HL-60 (cell line): ENCODE measurements at regions not wholly inside any gene's neighbourhood (a gene's known extent, or its start where the extent isn't known, plus 50 kb on each side); places are given as distances from the start of the nearest gene placed in this dataset.

ENCODE experiments used
- DNase-seq, 2 experiments: peaks; one replicate each; pipeline ENCODE4 v3.0.0-alpha.2; 2010 to 2020; ENCODE audit warnings: low read depth in 1 of 2, low spot score in 1 of 2
- H3K27ac ChIP-seq: fragments of 250-450 bp; sonication (Bioruptor Pico); replicated peaks from 2 replicates; pipeline ENCODE4 v1.5.1; 2020; ENCODE audit warnings: mild to moderate bottlenecking, moderate library complexity
- H3K27me3 ChIP-seq: fragments of 250-450 bp; sonication (Bioruptor Pico); 2 replicates; pipeline ENCODE4 v1.5.1; 2021; ENCODE audit warnings: mild to moderate bottlenecking, moderate library complexity; ENCODE audit not compliant: insufficient read depth, poor library complexity, severe bottlenecking
- H3K4me3 ChIP-seq: replicated peaks from 2 replicates; pipeline ENCODE4 v1.5.1; 2011; ENCODE audit warnings: mild to moderate bottlenecking, control low read depth, low read length; ENCODE audit not compliant: insufficient read depth
- GABPA ChIP-seq: IDR thresholded peaks from 2 replicates; pipeline ENCODE4 v1.6.1; 2012; ENCODE audit warnings: low read depth
- POLR2AphosphoS5 ChIP-seq: IDR thresholded peaks from 2 replicates; pipeline ENCODE4 v1.6.1; 2012; ENCODE audit warnings: low read depth
- SPI1 ChIP-seq: IDR thresholded peaks from 2 replicates; pipeline ENCODE4 v1.6.1; 2012; ENCODE audit warnings: low read depth, mild to moderate bottlenecking, borderline replicate concordance
- TF ChIP-seq, protein P1 (sequence below): IDR thresholded peaks from one replicate; pipeline ENCODE4 v1.5.1; 2011; ENCODE audit warnings: low read length, control low read depth, inconsistent platforms; ENCODE audit not compliant: insufficient read depth
- TF ChIP-seq, protein P2 (sequence below): IDR thresholded peaks from 2 replicates; pipeline ENCODE4 v1.6.1; 2012; ENCODE audit warnings: low read depth; ENCODE audit not compliant: insufficient replicate concordance

DNA sequence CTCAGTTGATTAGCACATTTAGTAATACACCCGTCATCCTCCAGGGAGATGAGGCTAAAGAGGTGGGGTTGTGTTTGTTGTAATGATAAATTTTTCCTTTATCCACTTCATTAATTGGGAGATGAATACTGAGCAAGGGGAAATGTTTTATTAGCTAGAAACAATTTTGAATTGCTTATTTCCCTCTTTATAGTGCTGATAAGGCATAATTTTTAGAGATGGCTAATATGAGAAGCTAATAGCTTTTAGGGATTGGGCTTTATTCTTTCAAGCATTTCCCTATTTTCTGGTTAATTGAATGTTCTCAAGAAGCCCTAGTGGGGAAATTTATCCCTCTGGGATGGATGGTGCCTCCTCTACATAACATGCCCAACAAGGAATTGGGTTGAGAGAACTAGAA is 365.2 kb upstream of the IGFBP7 start:
- no peak overlapping the region for H3K27ac ChIP-seq
- no peak overlapping the region for H3K4me3 ChIP-seq
- no peak for DNase-seq
- TF ChIP-seq GABPA (no peak), POLR2AphosphoS5 (no peak), SPI1 (no peak)
- TF ChIP-seq, protein P1, sequence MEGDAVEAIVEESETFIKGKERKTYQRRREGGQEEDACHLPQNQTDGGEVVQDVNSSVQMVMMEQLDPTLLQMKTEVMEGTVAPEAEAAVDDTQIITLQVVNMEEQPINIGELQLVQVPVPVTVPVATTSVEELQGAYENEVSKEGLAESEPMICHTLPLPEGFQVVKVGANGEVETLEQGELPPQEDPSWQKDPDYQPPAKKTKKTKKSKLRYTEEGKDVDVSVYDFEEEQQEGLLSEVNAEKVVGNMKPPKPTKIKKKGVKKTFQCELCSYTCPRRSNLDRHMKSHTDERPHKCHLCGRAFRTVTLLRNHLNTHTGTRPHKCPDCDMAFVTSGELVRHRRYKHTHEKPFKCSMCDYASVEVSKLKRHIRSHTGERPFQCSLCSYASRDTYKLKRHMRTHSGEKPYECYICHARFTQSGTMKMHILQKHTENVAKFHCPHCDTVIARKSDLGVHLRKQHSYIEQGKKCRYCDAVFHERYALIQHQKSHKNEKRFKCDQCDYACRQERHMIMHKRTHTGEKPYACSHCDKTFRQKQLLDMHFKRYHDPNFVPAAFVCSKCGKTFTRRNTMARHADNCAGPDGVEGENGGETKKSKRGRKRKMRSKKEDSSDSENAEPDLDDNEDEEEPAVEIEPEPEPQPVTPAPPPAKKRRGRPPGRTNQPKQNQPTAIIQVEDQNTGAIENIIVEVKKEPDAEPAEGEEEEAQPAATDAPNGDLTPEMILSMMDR: no peak
- TF ChIP-seq, protein P2, sequence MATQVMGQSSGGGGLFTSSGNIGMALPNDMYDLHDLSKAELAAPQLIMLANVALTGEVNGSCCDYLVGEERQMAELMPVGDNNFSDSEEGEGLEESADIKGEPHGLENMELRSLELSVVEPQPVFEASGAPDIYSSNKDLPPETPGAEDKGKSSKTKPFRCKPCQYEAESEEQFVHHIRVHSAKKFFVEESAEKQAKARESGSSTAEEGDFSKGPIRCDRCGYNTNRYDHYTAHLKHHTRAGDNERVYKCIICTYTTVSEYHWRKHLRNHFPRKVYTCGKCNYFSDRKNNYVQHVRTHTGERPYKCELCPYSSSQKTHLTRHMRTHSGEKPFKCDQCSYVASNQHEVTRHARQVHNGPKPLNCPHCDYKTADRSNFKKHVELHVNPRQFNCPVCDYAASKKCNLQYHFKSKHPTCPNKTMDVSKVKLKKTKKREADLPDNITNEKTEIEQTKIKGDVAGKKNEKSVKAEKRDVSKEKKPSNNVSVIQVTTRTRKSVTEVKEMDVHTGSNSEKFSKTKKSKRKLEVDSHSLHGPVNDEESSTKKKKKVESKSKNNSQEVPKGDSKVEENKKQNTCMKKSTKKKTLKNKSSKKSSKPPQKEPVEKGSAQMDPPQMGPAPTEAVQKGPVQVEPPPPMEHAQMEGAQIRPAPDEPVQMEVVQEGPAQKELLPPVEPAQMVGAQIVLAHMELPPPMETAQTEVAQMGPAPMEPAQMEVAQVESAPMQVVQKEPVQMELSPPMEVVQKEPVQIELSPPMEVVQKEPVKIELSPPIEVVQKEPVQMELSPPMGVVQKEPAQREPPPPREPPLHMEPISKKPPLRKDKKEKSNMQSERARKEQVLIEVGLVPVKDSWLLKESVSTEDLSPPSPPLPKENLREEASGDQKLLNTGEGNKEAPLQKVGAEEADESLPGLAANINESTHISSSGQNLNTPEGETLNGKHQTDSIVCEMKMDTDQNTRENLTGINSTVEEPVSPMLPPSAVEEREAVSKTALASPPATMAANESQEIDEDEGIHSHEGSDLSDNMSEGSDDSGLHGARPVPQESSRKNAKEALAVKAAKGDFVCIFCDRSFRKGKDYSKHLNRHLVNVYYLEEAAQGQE: no peak
- H3K27me3 ChIP-seq: no peaks in the 10 kb centered on the region

DNA sequence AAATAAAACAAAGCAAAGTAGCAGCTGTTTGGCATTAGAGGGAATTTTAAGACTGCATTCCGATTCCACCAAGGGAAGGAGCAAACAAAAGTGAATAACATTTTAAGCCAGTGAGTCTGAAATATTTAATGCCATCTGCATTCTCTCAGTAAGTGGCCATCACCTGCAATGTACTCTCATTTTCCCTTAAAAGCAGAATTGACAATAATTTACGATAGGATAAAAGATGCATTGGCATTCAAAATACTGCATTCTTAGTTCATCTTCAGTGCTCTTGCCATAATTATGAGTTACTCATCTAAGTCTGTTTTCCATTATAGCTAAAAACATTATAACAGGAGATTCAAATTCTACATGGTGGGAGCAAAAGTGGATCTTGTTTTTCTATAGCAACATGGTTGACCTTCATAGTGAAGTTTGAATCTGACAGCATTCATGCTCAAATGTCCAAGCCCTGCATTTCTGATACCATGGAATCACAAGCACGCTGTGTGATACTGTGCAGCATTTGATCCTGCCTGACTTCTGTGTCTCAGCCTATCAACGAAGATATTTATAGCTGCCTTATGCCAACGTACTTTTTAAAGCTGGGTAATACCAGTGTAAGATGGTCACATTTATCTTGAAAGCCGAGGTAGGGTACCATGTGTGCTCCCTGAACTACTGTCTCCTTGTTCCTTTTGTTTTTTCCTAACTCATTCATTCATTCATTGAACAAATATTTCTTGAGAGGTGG is 355.3 kb upstream of the IGFBP7 start:
- H3K27ac ChIP-seq: no peak overlapping the region
- no peaks in the 10 kb centered on the region for H3K27me3 ChIP-seq
- TF ChIP-seq GABPA (no peak), SPI1 (no peak), POLR2AphosphoS5 (no peak)
- TF ChIP-seq, protein P2: no peak
- DNase-seq: no peak
- no peak overlapping the region for H3K4me3 ChIP-seq

DNA sequence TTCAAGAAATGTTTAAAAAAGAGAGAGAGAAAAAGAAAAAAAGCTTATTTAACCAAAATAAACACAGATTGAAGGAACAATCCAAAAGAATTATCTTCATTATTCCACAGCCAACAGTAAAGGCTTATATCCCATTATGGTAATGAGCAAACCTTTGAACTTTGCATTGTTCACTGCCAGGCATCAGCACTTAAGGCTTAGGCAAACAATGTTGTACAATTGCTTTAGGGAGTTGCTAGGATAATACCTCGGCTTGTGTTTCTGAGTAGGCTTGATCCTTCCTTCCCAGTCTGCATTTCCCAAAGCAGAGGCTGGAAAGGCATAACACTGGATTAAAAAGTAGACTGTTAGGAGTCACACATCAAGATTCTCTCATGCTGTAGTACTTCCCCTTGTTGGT is 352.7 kb upstream of the IGFBP7 start:
- H3K27ac ChIP-seq: no peak overlapping the region
- DNase-seq: no peak
- TF ChIP-seq POLR2AphosphoS5 (no peak), GABPA (no peak), SPI1 (no peak)
- TF ChIP-seq, protein P2: no peak
- TF ChIP-seq, protein P1: no peak
- no peaks in the 10 kb centered on the region for H3K27me3 ChIP-seq
- no peak overlapping the region for H3K4me3 ChIP-seq
